ENCODE measurements at regions not wholly inside any gene's neighbourhood (a gene's known extent, or its start where the extent isn't known, plus 50 kb on each side); places are given as distances from the start of the nearest gene placed in this dataset.
"Not testable (repeated sequence)": the region's sequence is repeated elsewhere in the genome, so short reads cannot be mapped to it uniquely, and the experiment has no call there.

- DNase-seq (ENCODE audit: low read depth in 2 of 2): no peak
These were observed 201.5 kb downstream of the RGS3 start for GRCh38 chr9:113665064-113665463.

GRCh38 chr9:113665756-113666155, 202.2 kb downstream of the RGS3 start:
- no peak for DNase-seq (ENCODE audit: low read depth in 2 of 2)

- no peak for DNase-seq (ENCODE audit: low read depth in 2 of 2)
These were observed 204.5 kb downstream of the RGS3 start for GRCh38 chr9:113668061-113668460.

GRCh38 chr9:113669522-113670115, 206.1 kb downstream of the RGS3 start:
- no peak for DNase-seq (ENCODE audit: low read depth in 2 of 2)

GRCh38 chr9:113673726-113674125, 202.4 kb upstream of the ZNF618 start:
- DNase-seq (ENCODE audit: low read depth in 2 of 2): no peak

- no peak for DNase-seq (ENCODE audit: low read depth in 2 of 2)
These were observed 201.7 kb upstream of the ZNF618 start for GRCh38 chr9:113674436-113674835.

- no peak for DNase-seq (ENCODE audit: low read depth in 2 of 2)
These were observed 200.6 kb upstream of the ZNF618 start for GRCh38 chr9:113675475-113675941.

- no peak for DNase-seq (ENCODE audit: low read depth in 2 of 2)
These were observed 199.1 kb upstream of the ZNF618 start for GRCh38 chr9:113677057-113677456.

GRCh38 chr9:113677569-113677968, 198.5 kb upstream of the ZNF618 start:
- DNase-seq (ENCODE audit: low read depth in 2 of 2): no peak

GRCh38 chr9:113678119-113678858, 197.8 kb upstream of the ZNF618 start:
- DNase-seq (ENCODE audit: low read depth in 2 of 2): no peak

GRCh38 chr9:113678859-113679256, 197.3 kb upstream of the ZNF618 start:
- DNase-seq (ENCODE audit: low read depth in 2 of 2): no peak

GRCh38 chr9:113682297-113682771, 193.8 kb upstream of the ZNF618 start:
- no peak for DNase-seq (ENCODE audit: low read depth in 2 of 2)

GRCh38 chr9:113685636-113686035, 190.5 kb upstream of the ZNF618 start:
- DNase-seq (ENCODE audit: low read depth in 2 of 2): not testable (repeated sequence)

GRCh38 chr9:113687107-113687679, 188.9 kb upstream of the ZNF618 start:
- DNase-seq (ENCODE audit: low read depth in 2 of 2): no peak

GRCh38 chr9:113687680-113688371, 188.3 kb upstream of the ZNF618 start:
- no peak for DNase-seq (ENCODE audit: low read depth in 2 of 2)

- DNase-seq (ENCODE audit: low read depth in 2 of 2): no peak
These were observed 185.9 kb upstream of the ZNF618 start for GRCh38 chr9:113690055-113690740.

- no peak for DNase-seq (ENCODE audit: low read depth in 2 of 2)
These were observed 183.9 kb upstream of the ZNF618 start for GRCh38 chr9:113692256-113692655.

GRCh38 chr9:113694912-113695311, 181.2 kb upstream of the ZNF618 start:
- no peak for DNase-seq (ENCODE audit: low read depth in 2 of 2)

- DNase-seq (ENCODE audit: low read depth in 2 of 2): no peak
These were observed 180.7 kb upstream of the ZNF618 start for GRCh38 chr9:113695440-113695851.

GRCh38 chr9:113695901-113696300, 180.2 kb upstream of the ZNF618 start:
- no peak for DNase-seq (ENCODE audit: low read depth in 2 of 2)
